ENCODE measurements at regions not wholly inside any gene's neighbourhood (a gene's known extent, or its start where the extent isn't known, plus 50 kb on each side); places are given as distances from the start of the nearest gene placed in this dataset.

GRCh38 chr4:26028133-26028792 is 114.2 kb downstream of the SMIM20 start:
- Histone ChIP-seq H3K79me2 (ENCODE audit: control insufficient read depth, insufficient read depth, low read length) (no peaks in the 10 kb centered on the region), H3K4me1 (ENCODE audit: control insufficient read depth, insufficient read depth, low read length) (peaks cover 4% of the 10 kb centered on the region), H3K9ac (ENCODE audit: control insufficient read depth, insufficient read depth, low read length) (no peak overlapping the region; the same call in 1 of the 2 replicates), H3K27ac (ENCODE audit: control insufficient read depth, insufficient read depth) (no peak overlapping the region), H3K4me3 (no peak overlapping the region), H3K9me3 (replicated peaks; ENCODE audit: control insufficient read depth, insufficient read depth, low read length) (no peaks in the 10 kb centered on the region), H2AFZ (ENCODE audit: control insufficient read depth, low read depth, low read length) (peak overlapping the region; percentile 56; the same call in 1 of the 2 replicates), H3K4me2 (ENCODE audit: control insufficient read depth, insufficient read depth) (no peak overlapping the region; the same call in 1 of the 2 replicates), H3K27me3 (replicated peaks in 1 of 2; ENCODE audit: control insufficient read depth in 2 of 2, insufficient read depth in 2 of 2, low read length in 1 of 2) (no peaks in the 10 kb centered on the region), H4K20me1 (ENCODE audit: control insufficient read depth, insufficient read depth) (no peaks in the 10 kb centered on the region), H3K36me3 (ENCODE audit: control insufficient read depth in 2 of 2, insufficient read depth in 2 of 2, low read length in 1 of 2) (no peaks in the 10 kb centered on the region)
- in situ Hi-C loops (cut with MboI): loop anchor here (10.0 kb wide), 2 partner anchors 63 to 387 kb away; no protein-coding TSS in a partner anchor
- FAIRE-seq: no peak
- intact Hi-C loops (cut with micrococcal nuclease; ENCODE audit: unreplicated experiment): loop anchor here (2.0 kb wide), 1 partner anchor 383 kb away; no protein-coding TSS in a partner anchor
- no TSS peak for BruUV-seq (replicated peaks)
- ATAC-seq: no peak
- WGBS (ENCODE audit: insufficient coverage, insufficient replicate concordance, low lambda C conversion rate, missing lambda C conversion rate): 52% methylated on average over 22 of the region's 22 CpGs
- POLR2A ChIA-PET: no interaction called here
- CTCF ChIA-PET: interaction anchor here (0.7 to 1.8 kb wide), 7 partner anchors 31 to 382 kb away, joined by 3 to 9 read pairs (median 4); no protein-coding TSS in a partner anchor
- no peak for DNase-seq (ENCODE audit: low read depth, low spot score)
- RAD21 ChIA-PET (ENCODE audit: unreplicated experiment): interaction anchor here (0.6 to 3.2 kb wide), 6 partner anchors 186 to 392 kb away, joined by 3 to 20 read pairs (median 8); no protein-coding TSS in a partner anchor
- SMC1A ChIA-PET (ENCODE audit: uncharacterized antibody, unreplicated experiment): interaction anchor here (1.0 to 2.7 kb wide), 5 partner anchors 23 to 382 kb away, joined by 3 to 13 read pairs (median 5); no protein-coding TSS in a partner anchor
- TF ChIP-seq CEBPZ (IDR thresholded peaks at IDR 0.05; ENCODE audit: low read depth, low read length) (no peak), NRF1 (conservative IDR thresholded peaks at IDR 0.05; ENCODE audit: low read depth, low read length) (no peak), TBL1XR1 (IDR thresholded peaks at IDR 0.05; ENCODE audit: low read depth, low read length) (no peak), NFXL1 (IDR thresholded peaks at IDR 0.05; ENCODE audit: borderline replicate concordance) (no peak), ETV6 (conservative IDR thresholded peaks at IDR 0.05 in 1 of 2, IDR thresholded peaks at IDR 0.05 in 1 of 2; ENCODE audit: borderline replicate concordance in 1 of 2, low read depth in 1 of 2) (no peak), BHLHE40 (IDR thresholded peaks at IDR 0.05; ENCODE audit: borderline replicate concordance in 1 of 2, low read depth in 2 of 2, low read length in 1 of 2) (no peak), RBBP5 (conservative IDR thresholded peaks at IDR 0.05) (no peak), MYB (IDR thresholded peaks at IDR 0.05; ENCODE audit: borderline replicate concordance, low read depth, low read length) (no peak), ELK1 (IDR thresholded peaks at IDR 0.05; ENCODE audit: low read depth, low read length) (no peak), SMC3 (IDR thresholded peaks at IDR 0.05; ENCODE audit: borderline replicate concordance, low read length) (no peak), E2F4 (IDR thresholded peaks at IDR 0.05; ENCODE audit: low read depth, low read length) (no peak), KLF5 (IDR thresholded peaks at IDR 0.05; ENCODE audit: partially characterized antibody) (no peak), GATAD2B (conservative IDR thresholded peaks at IDR 0.05; ENCODE audit: low read depth) (no peak), ZNF207 (IDR thresholded peaks at IDR 0.05; ENCODE audit: borderline replicate concordance) (no peak), HSF1 (IDR thresholded peaks at IDR 0.05; ENCODE audit: low read depth, low read length) (no peak)
